HepG2 (cell line): ENCODE measurements at regions not wholly inside any gene's neighbourhood (a gene's known extent, or its start where the extent isn't known, plus 50 kb on each side); places are given as distances from the start of the nearest gene placed in this dataset.

Experiments used
- FOXP1 ChIP-seq, 2 experiments: fragments of 450-650 bp in 1 of 2; IDR thresholded peaks; 2 replicates each; pipeline ENCODE4 v1.6.1; 2017 to 2018; ENCODE audit warnings: antibody characterized with exemption in 1 of 2
- NFE2L2 ChIP-seq: fragments of 150-350 bp; IDR thresholded peaks from 2 replicates; pipeline ENCODE4 v1.6.1; 2014; ENCODE audit warnings: low read length
- ZNF24 ChIP-seq: fragments of 450-650 bp; IDR thresholded peaks from 2 replicates; pipeline ENCODE4 v1.6.1; 2017; ENCODE audit warnings: antibody characterized with exemption, mild to moderate bottlenecking
- ZNF432 ChIP-seq: sonication (generic); formaldehyde crosslinking; IDR thresholded peaks from 2 replicates; pipeline ENCODE4 v1.5.0; 2020; ENCODE audit warnings: missing genetic modification reagents, mild to moderate bottlenecking, borderline replicate concordance
- TF ChIP-seq, protein P1 (sequence below): sonication (generic); formaldehyde crosslinking; IDR thresholded peaks from 2 replicates; pipeline ENCODE4 v1.4.0; 2020; ENCODE audit warnings: missing genetic modification reagents
- TF ChIP-seq, protein P2 (sequence below): IDR thresholded peaks from 2 replicates; pipeline ENCODE4 v1.6.1; 2016; ENCODE audit warnings: low read depth
- TF ChIP-seq, protein P3 (sequence below): sonication (generic); formaldehyde crosslinking; IDR thresholded peaks from 2 replicates; pipeline ENCODE4 v1.5.0; 2020; ENCODE audit warnings: mild to moderate bottlenecking, missing genetic modification reagents, moderate library complexity

DNA sequence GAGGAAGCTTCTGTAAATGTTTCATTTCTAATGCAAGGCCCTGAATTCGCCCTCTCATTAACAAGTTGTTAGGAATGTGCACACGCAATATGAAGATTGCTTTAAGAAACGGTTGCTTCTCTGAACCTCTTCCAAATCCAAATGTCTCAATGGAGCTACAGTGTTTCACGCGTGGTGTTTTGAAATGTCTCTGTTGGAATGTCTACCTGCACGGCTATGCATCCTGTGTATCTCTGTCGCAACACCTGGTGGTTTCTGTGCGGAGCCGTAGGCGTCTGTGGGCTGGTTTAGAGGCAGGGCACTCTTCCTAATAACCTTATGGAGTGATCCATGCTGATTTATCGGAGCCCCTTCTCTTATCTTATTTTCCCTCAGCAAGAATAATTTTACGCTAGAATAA lies 1584.2 kb upstream of the SLC10A2 start:
- TF ChIP-seq ZNF432 (no peak), ZNF24 (no peak), NFE2L2 (no peak), FOXP1 (IDR thresholded peaks at IDR 0.05) (no peak), FOXP1 (CRISPR knock-in tag; IDR thresholded peaks at IDR 0.05) (no peak)
- TF ChIP-seq, protein P1, sequence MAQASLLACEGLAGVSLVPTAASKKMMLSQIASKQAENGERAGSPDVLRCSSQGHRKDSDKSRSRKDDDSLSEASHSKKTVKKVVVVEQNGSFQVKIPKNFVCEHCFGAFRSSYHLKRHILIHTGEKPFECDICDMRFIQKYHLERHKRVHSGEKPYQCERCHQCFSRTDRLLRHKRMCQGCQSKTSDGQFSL (CRISPR knock-in tag): no peak
- TF ChIP-seq, protein P2, sequence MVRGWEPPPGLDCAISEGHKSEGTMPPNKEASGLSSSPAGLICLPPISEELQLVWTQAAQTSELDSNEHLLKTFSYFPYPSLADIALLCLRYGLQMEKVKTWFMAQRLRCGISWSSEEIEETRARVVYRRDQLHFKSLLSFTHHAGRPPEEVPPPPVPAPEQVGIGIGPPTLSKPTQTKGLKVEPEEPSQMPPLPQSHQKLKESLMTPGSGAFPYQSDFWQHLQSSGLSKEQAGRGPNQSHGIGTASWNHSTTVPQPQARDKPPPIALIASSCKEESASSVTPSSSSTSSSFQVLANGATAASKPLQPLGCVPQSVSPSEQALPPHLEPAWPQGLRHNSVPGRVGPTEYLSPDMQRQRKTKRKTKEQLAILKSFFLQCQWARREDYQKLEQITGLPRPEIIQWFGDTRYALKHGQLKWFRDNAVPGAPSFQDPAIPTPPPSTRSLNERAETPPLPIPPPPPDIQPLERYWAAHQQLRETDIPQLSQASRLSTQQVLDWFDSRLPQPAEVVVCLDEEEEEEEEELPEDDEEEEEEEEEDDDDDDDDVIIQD: no peak
- TF ChIP-seq, protein P3, sequence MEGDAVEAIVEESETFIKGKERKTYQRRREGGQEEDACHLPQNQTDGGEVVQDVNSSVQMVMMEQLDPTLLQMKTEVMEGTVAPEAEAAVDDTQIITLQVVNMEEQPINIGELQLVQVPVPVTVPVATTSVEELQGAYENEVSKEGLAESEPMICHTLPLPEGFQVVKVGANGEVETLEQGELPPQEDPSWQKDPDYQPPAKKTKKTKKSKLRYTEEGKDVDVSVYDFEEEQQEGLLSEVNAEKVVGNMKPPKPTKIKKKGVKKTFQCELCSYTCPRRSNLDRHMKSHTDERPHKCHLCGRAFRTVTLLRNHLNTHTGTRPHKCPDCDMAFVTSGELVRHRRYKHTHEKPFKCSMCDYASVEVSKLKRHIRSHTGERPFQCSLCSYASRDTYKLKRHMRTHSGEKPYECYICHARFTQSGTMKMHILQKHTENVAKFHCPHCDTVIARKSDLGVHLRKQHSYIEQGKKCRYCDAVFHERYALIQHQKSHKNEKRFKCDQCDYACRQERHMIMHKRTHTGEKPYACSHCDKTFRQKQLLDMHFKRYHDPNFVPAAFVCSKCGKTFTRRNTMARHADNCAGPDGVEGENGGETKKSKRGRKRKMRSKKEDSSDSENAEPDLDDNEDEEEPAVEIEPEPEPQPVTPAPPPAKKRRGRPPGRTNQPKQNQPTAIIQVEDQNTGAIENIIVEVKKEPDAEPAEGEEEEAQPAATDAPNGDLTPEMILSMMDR (CRISPR knock-in tag): no peak
